ENCODE measurements at regions not wholly inside any gene's neighbourhood (a gene's known extent, or its start where the extent isn't known, plus 50 kb on each side); places are given as distances from the start of the nearest gene placed in this dataset.

- Histone ChIP-seq H3K27me3 (ENCODE audit: low read depth, low read length) (no peaks in the 10 kb centered on the region), H3K36me3 (replicated peaks; ENCODE audit: low read depth, low read length) (no peaks in the 10 kb centered on the region), H3K27ac (ENCODE audit: low read length) (no peak overlapping the region), H3K4me3 (ENCODE audit: low read length) (no peak overlapping the region), H4K20me1 (ENCODE audit: insufficient read depth, low read length) (no peaks in the 10 kb centered on the region), H2AFZ (ENCODE audit: low read depth, low read length) (no peak overlapping the region), H3K9ac (ENCODE audit: low read length) (no peak overlapping the region), H3K4me1 (ENCODE audit: low read length) (peaks cover 9% of the 10 kb centered on the region), H3K9me3 (ENCODE audit: insufficient read depth, low read length) (no peaks in the 10 kb centered on the region), H3K4me2 (ENCODE audit: low read length) (peak overlapping the region; percentile 2; the same call in 1 of the 2 replicates), H3K79me2 (ENCODE audit: low read length) (no peaks in the 10 kb centered on the region)
- TF ChIP-seq CTCF (IDR thresholded peaks at IDR 0.05; ENCODE audit: low read depth, low read length): no peak
Observed at GRCh38 chr3:26422415-26422814, 200.2 kb upstream of the LRRC3B start.

GRCh38 chr3:26425076-26425475, 197.5 kb upstream of the LRRC3B start:
- H3K36me3 ChIP-seq (replicated peaks; ENCODE audit: low read depth, low read length): no peaks in the 10 kb centered on the region
- peaks cover 22% of the 10 kb centered on the region for H3K4me1 ChIP-seq (ENCODE audit: low read length)
- H3K4me2 ChIP-seq (ENCODE audit: low read length): no peak overlapping the region
- H2AFZ ChIP-seq (ENCODE audit: low read depth, low read length): no peak overlapping the region
- no peaks in the 10 kb centered on the region for H3K9me3 ChIP-seq (ENCODE audit: insufficient read depth, low read length)
- H3K27me3 ChIP-seq (ENCODE audit: low read depth, low read length): no peaks in the 10 kb centered on the region
- no peaks in the 10 kb centered on the region for H4K20me1 ChIP-seq (ENCODE audit: insufficient read depth, low read length)
- TF ChIP-seq EZH2phosphoT487 (IDR thresholded peaks at IDR 0.05; ENCODE audit: low read depth): no peak
- no peak for TF ChIP-seq CTCF (IDR thresholded peaks at IDR 0.05; ENCODE audit: low read depth, low read length)
- no peak overlapping the region for H3K4me3 ChIP-seq (ENCODE audit: low read length)
- H3K79me2 ChIP-seq (ENCODE audit: low read length): no peaks in the 10 kb centered on the region
- H3K9ac ChIP-seq (ENCODE audit: low read length): no peak overlapping the region
- H3K27ac ChIP-seq (ENCODE audit: low read length): no peak overlapping the region

- TF ChIP-seq EZH2phosphoT487 (IDR thresholded peaks at IDR 0.05; ENCODE audit: low read depth) (no peak), CTCF (IDR thresholded peaks at IDR 0.05; ENCODE audit: low read depth, low read length) (no peak)
Observed at GRCh38 chr3:26428992-26429391, 193.6 kb upstream of the LRRC3B start.

GRCh38 chr3:26437678-26438077, 184.9 kb upstream of the LRRC3B start:
- Histone ChIP-seq H3K4me3 (ENCODE audit: low read length) (no peak overlapping the region), H3K36me3 (replicated peaks; ENCODE audit: low read depth, low read length) (no peaks in the 10 kb centered on the region), H3K27ac (ENCODE audit: low read length) (no peak overlapping the region), H3K27me3 (ENCODE audit: low read depth, low read length) (no peaks in the 10 kb centered on the region), H3K79me2 (ENCODE audit: low read length) (no peaks in the 10 kb centered on the region), H3K4me1 (ENCODE audit: low read length) (no peaks in the 10 kb centered on the region), H2AFZ (ENCODE audit: low read depth, low read length) (no peak overlapping the region), H4K20me1 (ENCODE audit: insufficient read depth, low read length) (no peaks in the 10 kb centered on the region), H3K9me3 (ENCODE audit: insufficient read depth, low read length) (no peaks in the 10 kb centered on the region), H3K4me2 (ENCODE audit: low read length) (no peak overlapping the region), H3K9ac (ENCODE audit: low read length) (no peak overlapping the region)
- no peak for TF ChIP-seq CTCF (IDR thresholded peaks at IDR 0.05; ENCODE audit: low read depth, low read length)
- no peak for TF ChIP-seq EZH2phosphoT487 (IDR thresholded peaks at IDR 0.05; ENCODE audit: low read depth)

More at GRCh38 chr3:26428992-26429391, 193.6 kb upstream of the LRRC3B start:
- no peak overlapping the region for H3K27ac ChIP-seq (ENCODE audit: low read length)
- H3K9ac ChIP-seq (ENCODE audit: low read length): no peak overlapping the region
- H3K79me2 ChIP-seq (ENCODE audit: low read length): no peaks in the 10 kb centered on the region
- no peaks in the 10 kb centered on the region for H3K9me3 ChIP-seq (ENCODE audit: insufficient read depth, low read length)
- H3K4me3 ChIP-seq (ENCODE audit: low read length): peak overlapping the region; percentile 17; the same call in 1 of the 2 replicates
- H4K20me1 ChIP-seq (ENCODE audit: insufficient read depth, low read length): no peaks in the 10 kb centered on the region
- H3K27me3 ChIP-seq (ENCODE audit: low read depth, low read length): no peaks in the 10 kb centered on the region
- no peak overlapping the region for H2AFZ ChIP-seq (ENCODE audit: low read depth, low read length)
- peaks cover 13% of the 10 kb centered on the region for H3K4me1 ChIP-seq (ENCODE audit: low read length)
- no peaks in the 10 kb centered on the region for H3K36me3 ChIP-seq (replicated peaks; ENCODE audit: low read depth, low read length)
- peak overlapping the region; percentile 45 for H3K4me2 ChIP-seq (ENCODE audit: low read length)

All from OCI-LY3 (cell line).